HuH-7.5 (cell line): ENCODE measurements at regions not wholly inside any gene's neighbourhood (a gene's known extent, or its start where the extent isn't known, plus 50 kb on each side); places are given as distances from the start of the nearest gene placed in this dataset.

Experiments used
- DNase-seq: peaks from one replicate; pipeline ENCODE4 v3.0.0; 2011; ENCODE audit warnings: low spot score

DNA sequence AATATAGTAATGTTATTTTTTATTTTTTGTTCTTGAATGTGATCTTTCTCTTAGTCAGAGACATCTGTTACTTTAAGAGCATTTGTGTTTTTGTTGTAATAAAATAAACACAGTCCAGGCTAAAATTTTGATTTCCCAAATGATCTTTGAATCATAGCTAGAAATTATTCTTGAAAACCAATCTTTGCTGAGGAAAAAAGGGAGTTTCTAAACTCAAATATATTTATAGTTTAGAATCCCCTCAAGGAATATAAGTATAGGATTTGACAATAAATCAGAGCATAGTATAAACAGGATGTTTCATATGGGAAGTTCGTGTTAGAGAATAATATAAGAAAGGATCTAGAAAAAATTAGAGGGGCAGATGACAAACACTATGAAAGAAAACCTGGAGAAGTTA is 118.8 kb upstream of the ADAMTS19 start:
- DNase-seq = no peak

DNA sequence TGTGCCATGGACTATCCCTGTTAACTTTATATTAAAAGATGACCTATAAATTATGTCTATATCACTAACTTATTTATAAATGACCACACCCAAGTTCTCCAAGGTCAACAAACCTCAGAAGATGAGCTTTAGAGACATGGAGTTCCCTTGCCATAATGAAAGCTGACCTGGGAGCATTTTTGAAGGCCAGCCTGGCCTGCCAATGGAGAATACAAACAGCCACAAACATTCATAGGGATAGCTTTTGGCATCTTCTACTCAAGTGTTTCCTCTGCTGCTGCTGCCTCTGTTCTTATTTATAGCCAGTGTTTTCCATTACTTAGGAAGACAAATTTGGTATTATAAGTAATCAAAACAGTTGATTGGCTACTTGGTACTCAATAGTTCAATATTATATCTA is 117.3 kb upstream of the ADAMTS19 start:
- DNase-seq = no peak

DNA sequence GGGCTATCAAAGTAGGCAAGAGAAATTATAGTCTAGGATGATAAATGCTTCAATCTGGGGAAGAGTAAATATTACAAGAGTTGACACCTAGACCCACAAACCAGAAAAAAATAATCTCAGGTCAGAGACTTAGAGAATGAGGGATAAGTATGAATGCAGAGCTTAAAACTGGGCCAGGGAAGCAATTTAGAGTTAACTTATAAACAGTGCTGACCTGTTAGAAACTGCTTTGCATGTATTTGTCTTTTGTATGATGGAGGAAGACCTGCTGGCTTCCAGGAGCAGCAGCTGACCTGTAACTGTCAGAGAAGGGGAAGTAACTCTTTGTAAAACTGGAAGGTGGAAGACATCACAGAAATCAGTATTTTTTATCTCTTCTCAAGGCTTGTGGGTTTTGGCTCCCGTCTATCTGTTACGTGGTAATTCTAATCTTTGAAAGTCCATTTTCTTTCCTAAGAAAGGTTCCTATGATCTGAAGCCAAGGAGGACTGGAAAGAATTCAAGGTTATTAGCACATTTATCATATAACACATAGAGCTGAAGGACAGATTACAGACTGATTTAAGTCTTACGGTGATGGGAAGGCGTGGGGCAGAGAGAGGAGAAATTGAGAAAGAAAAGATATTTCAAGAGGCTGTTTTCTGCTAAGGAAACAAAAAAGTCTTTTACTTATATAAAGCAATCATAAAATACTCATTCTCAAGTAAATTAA is 114.7 kb upstream of the ADAMTS19 start:
- DNase-seq = no peak

DNA sequence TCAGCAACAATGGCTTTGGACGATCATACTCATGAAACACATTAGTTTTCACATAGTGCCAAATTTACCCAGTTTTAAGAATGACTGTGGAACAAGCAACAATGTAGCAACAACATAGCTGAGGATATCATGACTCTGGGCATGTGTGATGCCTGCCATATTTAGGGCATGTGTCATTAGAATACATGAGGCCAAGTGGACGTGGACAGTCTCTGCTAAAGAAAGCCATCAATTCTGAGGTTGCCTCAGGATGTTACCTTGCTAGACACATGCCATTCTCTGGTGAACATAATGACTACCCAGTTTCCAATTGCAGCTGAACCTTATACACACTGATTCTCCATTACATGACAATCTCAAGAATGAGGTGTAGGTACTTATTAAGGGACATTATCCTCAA is 103.3 kb upstream of the ADAMTS19 start:
- DNase-seq = no peak

DNA sequence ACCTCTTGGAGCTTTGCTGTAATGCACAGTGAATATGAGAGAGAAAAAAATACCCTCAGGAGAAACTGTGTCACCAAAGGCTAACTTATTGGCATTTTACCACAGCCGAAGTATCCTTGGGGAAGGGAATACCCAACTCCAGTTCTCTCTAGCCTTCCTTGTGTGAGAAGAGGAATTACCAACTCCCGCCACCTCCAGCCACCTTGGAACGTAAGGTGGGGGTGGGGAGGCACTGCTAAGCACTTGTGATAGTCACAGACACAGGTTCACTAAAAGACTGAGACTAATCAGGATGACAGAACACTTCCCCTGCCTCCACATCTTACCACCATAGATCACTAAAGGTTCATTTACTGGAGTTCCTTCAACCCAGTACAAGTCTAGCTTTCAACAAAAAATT is 102.0 kb upstream of the ADAMTS19 start:
- DNase-seq = no peak

DNA sequence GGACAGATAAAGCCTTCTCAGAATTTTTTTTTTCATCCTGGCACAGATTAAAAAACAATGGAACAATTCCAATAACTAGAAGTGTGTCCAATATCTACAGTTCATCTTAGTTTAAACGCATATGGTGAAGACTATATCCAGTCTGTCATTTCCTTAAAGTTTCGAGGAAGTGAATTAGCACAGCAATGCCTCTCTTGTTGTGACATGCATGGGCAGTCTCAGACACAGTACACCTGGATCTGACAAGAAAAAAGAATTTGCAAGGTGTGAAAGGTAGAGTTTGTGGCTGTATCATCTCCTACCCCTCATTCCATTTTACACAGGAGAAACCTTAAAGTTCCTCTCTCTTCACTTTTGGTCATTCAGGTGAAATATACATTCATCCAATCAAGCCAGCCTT is 100.6 kb upstream of the ADAMTS19 start:
- DNase-seq = no peak

DNA sequence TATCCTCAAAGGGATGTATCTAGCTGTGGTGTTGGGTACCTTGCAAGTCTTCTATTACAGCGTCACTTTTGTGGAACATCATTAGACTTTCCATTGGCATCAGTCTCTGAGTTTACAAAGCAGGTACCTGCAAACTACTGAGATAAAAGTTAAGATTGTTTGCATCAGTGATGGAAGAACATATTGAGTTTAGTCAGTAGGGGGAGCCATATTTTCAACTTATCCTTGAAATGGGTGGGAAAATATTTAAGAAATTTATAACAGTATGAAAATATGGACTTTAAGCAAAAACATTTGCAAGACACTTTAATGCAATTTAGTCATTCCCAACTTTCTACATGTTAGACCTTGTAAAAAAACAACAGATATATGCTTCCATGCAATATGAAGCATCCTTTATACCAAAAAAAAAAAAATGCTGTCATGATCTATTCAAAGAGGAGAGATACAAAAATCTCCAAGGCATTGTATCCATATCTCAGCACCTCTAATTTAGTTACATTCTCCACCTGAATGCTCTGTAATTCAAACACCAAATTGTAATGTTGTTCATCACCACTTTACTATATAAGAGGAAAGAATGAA is 98.6 kb upstream of the ADAMTS19 start:
- DNase-seq = no peak

DNA sequence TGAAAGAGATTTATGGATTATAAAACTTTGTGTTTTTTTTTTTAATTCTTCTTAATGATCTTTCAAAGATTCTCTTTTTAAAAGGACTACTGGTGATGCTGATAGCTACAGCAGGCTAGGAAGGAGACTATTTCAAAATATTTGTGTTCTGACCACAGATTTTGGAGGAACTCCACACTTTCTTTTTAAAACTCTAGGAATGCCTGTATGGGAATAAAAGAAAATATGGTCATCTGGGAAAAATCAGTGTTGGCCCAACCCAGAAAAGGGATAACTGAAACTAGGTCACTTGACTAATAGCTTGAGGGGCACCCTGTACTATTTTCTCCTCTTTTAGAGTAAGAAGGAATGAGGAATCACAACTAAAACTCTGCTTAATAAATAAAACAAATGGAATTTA is 97.6 kb upstream of the ADAMTS19 start:
- no peak for DNase-seq

DNA sequence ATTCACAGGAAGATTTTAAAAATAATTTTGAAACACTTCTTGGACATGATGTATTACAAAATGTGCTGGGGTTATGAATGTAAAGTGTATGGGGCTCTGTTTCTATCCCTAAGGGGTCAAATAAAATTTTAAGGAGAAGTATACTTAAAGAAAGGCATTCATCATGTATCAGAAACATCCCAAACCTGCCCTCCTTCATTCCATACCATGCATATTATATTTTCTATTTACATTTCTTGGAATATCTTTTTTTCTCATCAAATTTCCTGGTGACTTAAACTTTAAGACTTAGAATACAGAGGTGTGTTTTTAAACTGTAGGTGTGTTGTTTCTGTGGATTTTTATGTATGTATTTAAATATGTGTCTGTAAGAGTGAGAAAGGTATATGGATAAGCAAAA is 96.1 kb upstream of the ADAMTS19 start:
- DNase-seq = no peak

DNA sequence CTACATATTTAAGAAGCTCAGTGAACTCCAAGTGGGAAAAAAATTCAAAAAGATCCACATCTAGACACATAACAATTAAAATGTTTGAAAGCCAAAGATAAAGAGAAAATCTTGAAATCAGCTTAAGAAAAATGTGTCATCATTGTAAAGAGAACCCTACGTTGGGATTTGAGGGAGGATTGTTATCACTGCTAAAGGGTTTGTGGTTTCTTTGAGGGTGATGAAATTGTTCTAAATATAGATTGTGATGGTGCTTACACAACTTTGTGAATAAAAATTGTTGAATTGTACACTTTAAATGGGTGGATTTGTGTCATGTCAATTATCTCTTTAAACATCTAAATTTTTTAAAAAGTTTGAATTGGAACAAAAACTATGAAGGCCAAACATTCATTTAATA is 92.2 kb upstream of the ADAMTS19 start:
- DNase-seq = no peak

DNA sequence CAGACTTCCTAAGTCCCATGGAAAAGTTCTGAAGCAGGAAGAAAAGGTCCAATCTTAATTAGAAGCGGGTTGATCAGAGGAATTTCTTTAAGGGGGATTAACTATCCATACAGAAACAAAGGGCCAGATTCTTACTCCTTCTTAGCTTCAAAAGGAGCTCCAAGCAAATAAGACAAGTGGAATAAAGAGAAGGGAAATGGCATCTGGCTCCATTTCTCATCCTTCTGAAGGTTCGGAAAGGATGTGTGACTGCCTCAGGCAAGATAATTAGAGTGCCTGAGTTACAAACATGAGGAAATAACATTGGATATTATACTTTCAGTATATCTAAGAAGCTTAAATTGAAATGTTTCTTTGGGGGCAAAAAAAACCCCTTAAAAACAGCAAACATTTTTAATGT is 88.1 kb upstream of the ADAMTS19 start:
- no peak for DNase-seq

DNA sequence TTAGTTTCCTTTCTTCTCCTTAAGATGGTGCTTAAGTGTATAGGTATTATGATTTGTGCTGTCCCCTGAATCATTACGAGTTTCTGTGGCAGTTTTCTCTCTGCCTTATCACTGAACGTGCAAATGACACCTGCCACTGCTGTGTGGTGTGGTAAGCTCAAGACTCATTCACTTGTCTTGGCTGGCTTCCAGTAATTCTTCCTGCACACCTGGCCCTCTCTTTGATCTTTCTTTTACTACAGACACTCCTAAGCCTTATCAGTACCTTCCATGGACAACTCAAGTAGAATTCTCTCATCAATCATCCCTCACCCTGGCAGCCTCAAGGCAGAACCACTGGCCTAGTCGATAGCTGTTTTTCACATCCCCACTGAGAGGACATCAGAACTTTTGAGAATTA is 82.6 kb upstream of the ADAMTS19 start:
- no peak for DNase-seq

DNA sequence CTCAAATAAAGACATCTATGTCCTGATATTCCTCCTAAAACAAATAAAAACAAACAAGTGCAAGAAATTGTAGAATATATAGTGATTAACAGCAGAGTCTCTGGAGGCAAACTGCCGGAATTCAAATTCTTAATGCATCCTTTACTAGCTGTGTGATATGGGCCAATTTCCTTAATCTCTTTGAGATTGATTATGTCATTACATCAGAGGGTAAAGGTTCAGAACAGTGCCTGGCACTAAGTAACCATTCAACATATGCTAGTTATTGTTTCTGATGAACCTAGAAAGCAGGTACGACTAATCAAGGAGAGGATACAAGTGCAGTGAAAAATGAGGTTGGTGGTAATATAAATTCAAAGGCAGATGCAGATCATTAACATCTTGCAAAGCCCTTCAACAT is 81.1 kb upstream of the ADAMTS19 start:
- no peak for DNase-seq

DNA sequence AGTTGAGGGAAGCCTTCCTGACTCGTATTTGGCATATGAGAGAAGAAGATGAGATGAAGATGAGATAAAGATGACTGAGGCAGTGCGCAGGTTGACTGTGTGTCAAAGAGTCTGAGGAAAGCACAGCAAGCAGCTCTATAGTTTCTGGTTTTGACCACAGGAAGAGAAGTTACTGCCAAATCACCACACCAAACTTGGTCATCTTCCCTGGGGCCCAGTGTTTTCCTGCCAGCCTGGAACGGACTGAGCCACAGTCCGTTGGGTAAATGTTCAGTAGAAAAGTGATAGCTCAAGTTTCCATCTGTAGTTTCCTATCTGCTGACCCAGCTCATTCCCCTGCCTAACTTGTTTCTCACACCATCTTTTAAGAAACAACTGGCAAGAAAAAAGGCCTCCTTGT is 80.7 kb upstream of the ADAMTS19 start:
- no peak for DNase-seq

DNA sequence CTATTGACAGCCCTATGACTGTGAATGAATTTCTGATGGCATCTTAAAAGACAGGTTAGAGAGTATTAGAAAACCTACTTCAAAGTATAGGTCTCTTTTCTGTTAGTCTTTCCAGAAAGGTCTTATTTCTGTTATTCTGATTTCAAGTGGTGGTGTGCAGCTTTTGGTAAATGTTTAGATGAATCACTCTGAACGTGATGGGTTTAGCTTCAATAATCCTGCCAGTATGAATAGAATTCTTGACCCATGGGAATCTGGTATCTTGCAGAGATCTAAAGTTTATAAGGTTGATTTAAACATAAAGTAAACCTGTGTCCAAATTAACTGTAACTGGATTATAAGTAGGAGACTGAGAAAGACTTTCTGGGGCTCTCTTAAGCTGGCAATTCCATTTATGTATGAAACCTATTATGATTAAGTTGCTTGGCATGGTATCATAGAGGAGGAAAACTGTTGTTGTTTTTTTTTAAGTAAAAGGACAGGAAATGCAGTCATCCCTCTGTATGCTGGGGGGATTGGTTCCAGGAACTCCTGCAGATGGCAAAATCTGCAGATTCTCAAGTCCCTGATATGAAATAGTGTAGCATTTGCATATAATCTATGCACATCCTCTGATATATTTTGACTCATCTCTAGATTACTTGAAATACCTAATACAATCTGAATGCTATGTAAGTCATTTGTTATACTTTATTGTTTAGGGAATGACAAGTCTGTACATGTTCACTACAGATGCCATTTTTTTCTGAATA is 77.0 kb upstream of the ADAMTS19 start:
- no peak for DNase-seq

DNA sequence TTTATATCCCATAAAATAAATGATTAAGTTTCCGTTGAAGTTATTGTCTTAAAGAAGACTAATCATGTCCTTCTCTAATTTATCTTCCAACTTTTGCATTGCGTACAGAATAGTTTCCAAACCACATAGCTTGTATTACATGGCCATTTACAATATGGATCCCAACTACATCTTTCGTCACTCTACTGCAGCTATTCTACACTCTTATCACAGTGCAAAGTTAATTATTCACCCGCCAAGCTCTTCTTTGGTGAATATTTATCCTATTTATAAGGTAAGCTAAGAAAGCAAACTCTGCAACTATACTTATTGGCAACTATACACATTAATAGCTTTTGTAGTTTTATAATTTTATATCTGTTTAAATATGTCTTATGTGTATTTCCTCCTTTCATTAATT is 75.9 kb upstream of the ADAMTS19 start:
- DNase-seq = peak; percentile 11

DNA sequence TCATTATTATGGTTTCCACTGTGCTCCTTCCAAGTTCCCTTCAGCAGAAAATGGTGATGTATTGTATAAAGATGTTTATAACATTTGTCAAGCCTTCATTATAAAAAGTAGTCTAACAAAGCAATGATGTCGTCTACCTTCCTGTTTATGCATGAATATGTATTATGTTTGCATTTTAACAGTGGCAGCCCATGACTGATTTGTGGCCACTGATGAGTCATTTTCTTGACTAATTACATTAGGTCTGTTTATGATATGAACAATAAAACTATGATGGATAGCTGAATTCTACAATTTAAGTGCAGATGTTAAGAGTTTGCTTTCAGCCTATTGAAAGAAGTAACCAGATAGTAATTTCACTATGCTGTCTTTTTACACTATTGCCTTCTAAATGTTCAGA is 75.4 kb upstream of the ADAMTS19 start:
- DNase-seq = no peak

DNA sequence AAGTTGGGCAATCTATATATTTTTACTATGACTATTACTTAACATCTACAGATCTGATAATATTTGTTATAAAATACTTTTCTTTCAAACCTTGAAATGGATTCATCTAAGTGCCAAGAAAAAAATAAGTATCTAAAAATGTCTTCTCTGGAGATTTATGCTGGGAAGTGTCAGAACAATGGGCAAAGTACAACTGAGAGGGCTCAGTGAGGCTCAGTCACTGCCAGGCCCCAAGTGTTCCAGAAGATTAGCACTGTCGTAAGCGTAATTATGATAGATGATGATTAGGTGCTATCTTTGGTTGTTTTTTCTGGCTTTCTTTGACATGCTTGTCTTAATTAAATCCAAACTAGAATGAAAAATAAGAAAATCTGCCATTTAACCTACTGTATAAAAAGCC is 72.2 kb upstream of the ADAMTS19 start:
- no peak for DNase-seq

DNA sequence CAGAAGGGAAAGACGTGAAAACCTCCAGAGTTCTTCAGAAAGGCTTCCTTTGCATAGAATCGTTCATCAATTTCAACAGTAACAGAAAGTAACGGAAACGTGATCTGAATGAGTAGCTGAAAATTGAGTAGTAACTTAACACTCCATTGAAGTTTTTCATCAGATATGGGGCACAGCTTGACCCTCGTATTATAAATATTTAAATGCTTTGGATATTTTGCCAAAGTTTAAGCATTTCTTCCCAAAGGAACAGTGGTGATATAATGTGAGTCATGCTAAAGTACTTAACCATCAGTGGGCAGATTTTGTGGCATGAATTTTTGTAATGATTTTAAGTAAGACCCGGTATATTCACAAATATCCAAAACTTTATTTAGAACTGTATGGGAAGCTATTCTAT is 67.4 kb upstream of the ADAMTS19 start:
- DNase-seq = no peak

DNA sequence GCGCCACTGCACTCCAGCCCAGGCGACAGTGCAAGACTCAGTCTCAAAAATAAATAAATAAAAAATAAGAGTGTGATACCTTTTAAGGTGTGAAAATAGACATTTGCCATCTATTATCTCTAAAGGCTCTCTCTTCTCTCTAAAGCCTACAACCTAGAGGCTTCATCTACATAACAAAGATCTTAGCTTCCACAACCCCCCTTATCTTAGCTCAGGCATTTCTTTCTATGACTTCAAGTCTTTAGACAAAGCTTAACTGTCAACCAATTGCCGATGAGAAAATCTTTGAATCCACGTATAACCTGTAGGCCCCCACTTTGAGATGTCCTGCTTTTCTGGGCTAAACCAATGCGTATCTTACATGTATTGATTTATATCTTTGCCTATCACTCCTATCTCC is 64.9 kb upstream of the ADAMTS19 start:
- no peak for DNase-seq

DNA sequence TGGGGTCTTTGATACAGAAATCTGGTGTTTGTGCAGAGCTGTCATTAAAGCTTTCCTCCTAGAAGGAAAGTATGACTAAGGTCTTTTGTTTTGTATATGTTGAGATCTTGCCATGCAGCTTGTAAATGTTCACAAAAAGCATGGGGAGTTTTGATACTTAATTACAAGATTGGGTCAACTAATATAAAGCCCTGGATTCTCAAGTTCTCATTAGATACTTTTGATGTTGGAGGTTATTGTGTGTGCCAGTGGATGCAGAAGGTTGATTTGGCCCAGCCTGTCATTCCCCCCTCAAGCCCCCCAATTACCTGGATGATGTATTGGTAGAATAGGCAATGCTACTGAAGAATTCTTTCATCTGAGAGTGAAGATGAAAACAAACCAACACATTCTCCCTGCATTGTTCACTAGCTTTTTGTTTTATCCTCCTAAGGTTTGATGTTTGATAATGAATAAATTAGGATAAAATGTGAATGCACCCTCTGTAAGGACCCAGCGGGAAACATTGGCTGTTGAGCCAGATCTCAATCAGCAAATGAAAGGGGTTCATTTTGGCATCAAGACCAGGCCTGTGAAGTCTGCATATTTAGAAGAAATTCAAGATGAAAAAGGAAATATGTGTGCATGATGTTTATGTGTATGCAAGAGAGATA is 61.9 kb upstream of the ADAMTS19 start:
- no peak for DNase-seq

DNA sequence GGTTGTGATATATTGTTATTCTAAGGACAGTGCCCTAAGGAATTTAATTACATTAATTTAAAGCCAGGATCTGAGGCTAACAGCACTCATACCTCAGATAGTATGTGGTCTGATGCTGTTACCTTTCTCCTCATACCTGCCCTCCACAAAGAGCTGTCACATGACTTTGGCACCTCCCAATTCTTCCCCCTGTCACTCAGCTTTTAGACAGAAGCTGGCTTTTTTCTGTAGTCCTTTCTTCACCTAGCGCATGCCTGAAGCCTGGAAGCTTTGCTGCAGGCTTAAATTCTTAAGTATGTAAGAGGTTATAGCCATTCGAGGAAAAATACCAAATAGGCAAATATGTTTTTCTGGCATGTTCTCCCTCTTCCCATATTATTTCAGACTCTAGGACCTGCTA is 61.0 kb upstream of the ADAMTS19 start:
- DNase-seq = no peak

DNA sequence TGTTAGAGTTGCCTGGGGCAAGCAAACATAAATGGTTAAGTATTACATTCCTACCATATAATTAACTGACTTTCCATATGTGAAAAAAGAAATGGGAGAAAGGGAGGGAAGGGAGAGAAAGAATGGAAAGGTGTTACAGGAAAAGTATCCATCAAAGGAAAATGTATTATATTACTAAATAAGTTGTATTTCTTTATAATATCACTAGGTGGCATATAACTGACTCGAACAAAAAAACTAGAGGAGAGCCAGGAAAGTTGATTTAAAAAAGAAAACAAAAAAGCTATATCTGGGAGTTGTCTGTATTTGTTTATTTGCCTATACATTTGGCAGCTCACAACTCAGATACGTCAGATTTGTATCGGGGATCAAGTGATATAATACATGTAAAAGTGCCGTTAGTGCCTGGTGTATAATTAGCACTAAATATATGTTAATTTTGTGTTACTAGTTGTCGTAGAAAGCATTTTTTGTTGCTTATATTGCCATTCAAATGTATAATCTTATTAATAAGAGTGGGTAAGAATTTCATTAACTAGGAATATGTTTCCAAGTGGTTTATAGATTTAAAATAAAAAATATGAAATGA is 59.6 kb upstream of the ADAMTS19 start:
- DNase-seq = no peak
